Muscle of leg (tissue), 3 donors: ENCODE measurements at regions not wholly inside any gene's neighbourhood (a gene's known extent, or its start where the extent isn't known, plus 50 kb on each side); places are given as distances from the start of the nearest gene placed in this dataset.
"Not testable (repeated sequence)": the region's sequence is repeated elsewhere in the genome, so short reads cannot be mapped to it uniquely, and the experiment has no call there.

Source experiments
- DNase-seq: peaks from one replicate; pipeline ENCODE4 v3.0.0; 2013
- H3K27ac ChIP-seq: one replicate; pipeline ENCODE4 v1.5.1; 2013; ENCODE audit warnings: mild to moderate bottlenecking, low read length, control low read depth
- H3K27me3 ChIP-seq: one replicate; pipeline ENCODE4 v1.6.1; 2013; ENCODE audit warnings: low read length; ENCODE audit not compliant: control insufficient read depth, insufficient read depth
- H3K36me3 ChIP-seq: one replicate; pipeline ENCODE4 v1.6.1; 2013; ENCODE audit warnings: low read length; ENCODE audit not compliant: control insufficient read depth, insufficient read depth
- H3K4me1 ChIP-seq: one replicate; pipeline ENCODE4 v1.6.1; 2013; ENCODE audit warnings: low read length; ENCODE audit not compliant: control insufficient read depth, insufficient read depth
- H3K4me3 ChIP-seq: one replicate; pipeline ENCODE4 v1.5.1; 2013; ENCODE audit warnings: low read length, control low read depth
- H3K9me3 ChIP-seq: replicated peaks from 2 replicates; pipeline ENCODE4 v1.6.1; 2013; ENCODE audit warnings: low read depth, low read length; ENCODE audit not compliant: control insufficient read depth
- WGBS: methylation state at CpG from one replicate; pipeline ENCODE4 v1.1.5; 2013; ENCODE audit warnings: missing lambda C conversion rate; ENCODE audit not compliant: insufficient coverage; 5-methylcytosine and 5-hydroxymethylcytosine counted together

DNA sequence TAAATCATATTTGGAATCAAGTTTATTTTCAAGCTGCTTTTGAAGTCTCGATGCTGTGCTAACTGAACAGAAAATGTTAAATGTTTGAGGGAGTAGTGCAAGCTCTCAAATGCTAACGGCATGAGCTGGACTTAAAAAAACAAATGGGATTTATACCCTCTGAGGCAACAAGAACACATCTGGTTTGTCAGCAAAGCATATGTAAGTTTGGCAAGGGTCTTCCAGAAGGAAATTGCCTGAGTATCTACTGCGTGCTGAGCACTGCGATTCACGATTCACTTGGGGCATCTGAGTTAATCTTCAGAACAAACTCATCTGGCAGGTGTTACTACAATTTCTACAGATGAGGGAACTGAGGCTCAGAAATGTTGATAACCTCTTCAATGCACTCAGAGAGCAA, 98.4 kb upstream of the C9orf72 start:
- Histone ChIP-seq H3K27me3 (no peaks in the 10 kb centered on the region), H3K9me3 (no peaks in the 10 kb centered on the region), H3K4me3 (no peak overlapping the region), H3K27ac (no peak overlapping the region), H3K36me3 (no peaks in the 10 kb centered on the region), H3K4me1 (peaks cover 4% of the 10 kb centered on the region)
- DNase-seq, result peak; percentile 66
- 26% methylated on average over 5 of the region's 5 CpGs for WGBS

DNA sequence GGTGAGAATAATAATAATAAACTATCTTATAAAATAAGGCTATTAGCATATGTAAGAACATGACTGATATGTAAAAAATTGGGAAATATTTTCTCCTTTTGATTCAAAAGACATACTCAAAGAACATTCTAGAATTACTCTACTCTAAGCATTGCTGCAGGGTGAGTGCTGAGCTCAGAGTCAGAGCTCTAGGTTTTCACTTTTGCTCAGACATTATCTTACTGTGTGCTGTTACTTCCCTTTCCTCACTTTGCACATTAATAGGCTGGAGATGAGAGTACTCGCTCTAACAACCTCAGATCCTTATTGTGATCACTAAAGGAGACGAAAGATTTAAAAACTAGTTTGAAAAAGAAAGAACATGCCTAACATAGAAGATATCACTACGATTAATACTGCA, 99.4 kb upstream of the C9orf72 start:
- no peaks in the 10 kb centered on the region for H3K36me3 ChIP-seq
- peaks cover 4% of the 10 kb centered on the region for H3K4me1 ChIP-seq
- H3K27me3 ChIP-seq, result no peaks in the 10 kb centered on the region
- WGBS, result no CpG with 5 or more reads among the region's 3 CpGs
- H3K27ac ChIP-seq, result no peak overlapping the region
- DNase-seq, result peak; percentile 29
- no peaks in the 10 kb centered on the region for H3K9me3 ChIP-seq
- H3K4me3 ChIP-seq, result no peak overlapping the region

DNA sequence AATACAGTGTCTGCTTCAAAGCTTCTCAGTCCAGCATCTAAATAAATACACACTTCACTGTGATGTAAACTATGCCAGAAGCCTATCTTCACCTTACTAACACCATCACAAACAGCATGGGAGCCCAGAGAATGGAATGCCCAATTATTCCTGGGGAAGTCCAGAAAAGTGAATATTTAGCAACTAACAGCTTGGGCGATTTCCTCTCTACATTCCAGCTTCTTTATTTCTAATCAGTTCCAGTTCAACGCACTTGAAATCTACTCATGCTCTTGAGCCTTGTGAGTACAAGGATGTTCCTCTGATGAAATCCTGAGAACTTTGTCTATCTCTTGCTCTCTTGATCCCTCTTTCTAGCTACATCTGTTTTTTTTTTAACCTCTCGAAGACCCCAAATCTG, 100.4 kb upstream of the C9orf72 start:
- Histone ChIP-seq H3K27me3 (no peaks in the 10 kb centered on the region), H3K36me3 (no peaks in the 10 kb centered on the region), H3K9me3 (no peaks in the 10 kb centered on the region), H3K4me1 (peaks cover 4% of the 10 kb centered on the region), H3K27ac (no peak overlapping the region), H3K4me3 (no peak overlapping the region)
- WGBS, result 78% methylated on average over 3 of the region's 3 CpGs
- DNase-seq, result no peak

DNA sequence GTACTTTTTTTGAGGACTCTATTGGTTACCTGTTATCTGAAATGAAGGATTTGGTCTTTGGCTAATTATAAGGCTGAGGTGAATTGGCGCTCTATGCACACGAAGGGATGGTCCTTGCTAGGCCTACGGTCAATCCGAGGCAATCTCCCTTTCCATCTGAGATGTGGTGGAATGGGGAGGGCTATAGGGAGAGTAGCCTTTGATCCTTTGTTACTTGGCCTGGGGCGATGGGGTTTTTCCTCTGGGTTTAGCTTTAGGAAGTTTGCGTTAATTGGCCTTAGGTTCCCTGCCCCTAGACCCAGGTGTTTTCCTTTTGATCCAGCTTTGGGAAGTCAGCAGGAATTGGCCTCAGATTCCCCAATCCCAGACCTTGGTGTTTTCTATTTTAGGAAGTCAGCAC, 102.1 kb upstream of the C9orf72 start:
- Histone ChIP-seq H3K27ac (no peak overlapping the region), H3K4me1 (peaks cover 4% of the 10 kb centered on the region), H3K27me3 (no peaks in the 10 kb centered on the region), H3K36me3 (no peaks in the 10 kb centered on the region), H3K9me3 (no peaks in the 10 kb centered on the region), H3K4me3 (no peak overlapping the region)
- WGBS, result 75% methylated on average over 4 of the region's 6 CpGs
- no peak for DNase-seq

DNA sequence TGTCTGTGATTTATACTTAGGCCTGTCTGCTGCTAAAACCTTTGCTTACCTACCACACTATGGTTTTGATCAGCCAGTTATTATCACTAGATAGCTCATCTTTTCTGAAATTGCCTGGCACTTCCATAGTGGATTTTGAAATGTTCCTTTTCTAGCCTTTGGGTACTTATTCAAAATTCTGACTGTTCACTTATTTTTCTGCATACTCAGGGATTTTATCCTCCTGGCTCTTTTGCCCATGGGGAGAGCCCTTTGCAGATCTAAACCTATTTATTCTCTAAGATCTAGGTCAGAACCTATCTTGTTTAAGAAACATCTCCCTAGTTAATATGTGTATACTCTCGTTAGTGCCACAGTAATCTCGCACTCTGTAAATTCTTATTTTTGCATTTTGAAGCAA, 103.5 kb upstream of the C9orf72 start:
- no peak overlapping the region for H3K4me3 ChIP-seq
- no peak for DNase-seq
- H3K4me1 ChIP-seq, result peaks cover 2% of the 10 kb centered on the region
- H3K9me3 ChIP-seq, result no peaks in the 10 kb centered on the region
- WGBS, result no CpG with 5 or more reads among the region's 2 CpGs
- H3K27me3 ChIP-seq, result no peaks in the 10 kb centered on the region
- no peak overlapping the region for H3K27ac ChIP-seq
- no peaks in the 10 kb centered on the region for H3K36me3 ChIP-seq

DNA sequence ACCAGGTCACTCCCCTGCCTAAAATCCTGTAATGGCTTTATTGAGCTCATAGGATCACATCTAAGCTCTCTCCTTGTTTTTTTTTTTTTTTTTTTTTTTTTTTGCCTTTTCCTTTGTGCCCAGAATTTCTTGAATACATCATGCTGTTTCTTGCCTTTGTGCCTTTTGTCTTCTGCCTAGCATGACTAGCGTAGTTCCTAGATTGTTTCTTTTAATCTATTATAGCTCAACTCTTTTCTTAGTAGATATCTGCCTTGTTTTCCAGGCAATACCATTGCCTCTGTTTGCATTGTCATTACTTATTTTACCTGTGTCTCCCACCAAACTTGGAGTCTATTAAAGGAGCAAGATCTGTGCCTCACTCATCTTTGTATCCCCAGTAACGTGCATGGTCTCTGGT, 106.1 kb upstream of the C9orf72 start:
- no peaks in the 10 kb centered on the region for H3K9me3 ChIP-seq
- no peak overlapping the region for H3K27ac ChIP-seq
- no peak overlapping the region for H3K4me3 ChIP-seq
- no CpG with 5 or more reads among the region's 2 CpGs for WGBS
- no peaks in the 10 kb centered on the region for H3K27me3 ChIP-seq
- no peaks in the 10 kb centered on the region for H3K36me3 ChIP-seq
- no peak for DNase-seq
- H3K4me1 ChIP-seq, result peaks cover 2% of the 10 kb centered on the region

DNA sequence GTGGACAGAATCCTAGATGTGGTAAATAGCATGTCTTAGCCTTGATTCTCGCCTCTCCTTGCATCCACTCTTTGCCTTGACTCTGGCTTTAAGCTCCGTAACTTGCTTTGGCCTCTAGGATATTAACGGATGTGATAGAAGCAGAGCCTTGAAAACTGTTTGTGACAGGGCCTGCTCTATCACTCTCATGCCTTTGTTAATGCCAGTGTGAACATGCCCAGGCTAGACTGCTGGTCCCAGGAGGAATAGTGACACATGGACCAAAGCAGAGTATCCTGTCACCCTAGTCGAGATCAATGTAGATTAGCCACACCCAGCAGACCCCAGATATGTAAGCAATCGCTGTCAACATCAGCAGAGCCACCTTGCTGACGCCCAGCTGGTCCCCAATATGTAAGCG, 109.9 kb upstream of the C9orf72 start:
- Histone ChIP-seq H3K4me1 (no peaks in the 10 kb centered on the region), H3K27ac (no peak overlapping the region), H3K4me3 (no peak overlapping the region), H3K36me3 (no peaks in the 10 kb centered on the region), H3K27me3 (no peaks in the 10 kb centered on the region), H3K9me3 (no peaks in the 10 kb centered on the region)
- 90% methylated on average over 4 of the region's 7 CpGs for WGBS
- DNase-seq, result no peak

DNA sequence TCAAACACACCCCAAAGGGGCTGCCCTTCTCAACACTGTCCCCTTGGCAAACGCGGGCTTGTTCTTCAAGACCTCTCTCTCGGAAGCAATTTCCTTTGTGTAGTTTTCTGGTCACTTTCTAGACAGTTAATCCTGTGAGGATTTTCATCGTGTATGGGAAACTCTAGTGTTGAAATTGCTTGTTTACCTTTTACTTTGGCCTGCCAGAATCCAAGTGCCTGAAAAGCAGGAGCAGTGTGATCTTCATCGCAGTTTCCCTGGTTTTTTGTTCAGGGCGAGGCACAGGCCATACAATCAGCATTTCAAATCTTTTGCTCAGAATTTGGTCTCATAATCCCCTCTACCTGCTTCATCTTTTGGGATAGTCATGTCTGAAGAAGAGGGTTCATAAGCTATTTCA, 115.7 kb upstream of the C9orf72 start:
- Histone ChIP-seq H3K27ac (no peak overlapping the region), H3K9me3 (no peaks in the 10 kb centered on the region), H3K27me3 (no peaks in the 10 kb centered on the region), H3K4me1 (no peaks in the 10 kb centered on the region), H3K4me3 (no peak overlapping the region), H3K36me3 (no peaks in the 10 kb centered on the region)
- no peak for DNase-seq
- no CpG with 5 or more reads among the region's 6 CpGs for WGBS

DNA sequence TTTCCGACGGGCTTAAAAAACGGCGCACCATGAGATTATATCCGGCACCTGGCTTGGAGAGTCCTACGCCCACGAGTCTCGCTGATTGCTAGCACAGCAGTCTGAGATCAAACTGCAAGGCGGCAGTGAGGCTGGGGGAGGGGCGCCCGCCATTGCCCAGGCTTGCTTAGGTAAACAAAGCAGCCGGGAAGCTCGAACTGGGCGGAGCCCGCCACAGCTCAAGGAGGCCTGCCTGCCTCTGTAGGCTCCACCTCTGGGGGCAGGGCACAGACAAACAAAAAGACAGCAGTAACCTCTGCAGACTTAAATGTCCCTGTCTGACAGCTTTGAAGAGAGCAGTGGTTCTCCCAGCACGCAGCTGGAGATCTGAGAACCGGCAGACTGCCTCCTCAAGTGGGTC, 117.5 kb upstream of the C9orf72 start:
- not testable (repeated sequence) for H3K36me3 ChIP-seq, H3K27me3 ChIP-seq, DNase-seq, H3K4me3 ChIP-seq, H3K4me1 ChIP-seq, H3K9me3 ChIP-seq, H3K27ac ChIP-seq
- no CpG with 5 or more reads among the region's 17 CpGs for WGBS

DNA sequence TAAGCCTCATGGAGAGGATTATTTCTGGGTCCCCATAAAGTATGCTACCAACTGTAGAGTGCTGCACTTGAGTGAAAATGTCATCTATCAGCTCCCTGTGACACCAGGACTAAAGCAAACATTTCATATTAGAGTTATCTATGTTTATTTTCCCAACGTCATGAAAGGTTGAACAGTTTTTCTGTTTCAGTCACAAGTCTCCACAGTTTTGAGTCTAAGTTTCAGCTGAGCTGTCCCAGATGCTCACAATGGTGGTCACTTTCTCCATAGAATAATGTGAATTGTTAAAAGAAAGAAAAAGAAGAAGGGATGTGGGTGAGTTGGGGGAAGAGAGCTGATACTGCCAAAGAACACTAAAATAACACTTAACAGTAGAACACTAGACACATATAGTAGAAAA, 126.3 kb upstream of the C9orf72 start:
- Histone ChIP-seq H3K27ac (no peak overlapping the region), H3K4me3 (no peak overlapping the region), H3K9me3 (no peaks in the 10 kb centered on the region), H3K4me1 (peaks cover 11% of the 10 kb centered on the region), H3K36me3 (no peaks in the 10 kb centered on the region), H3K27me3 (no peaks in the 10 kb centered on the region)
- no peak for DNase-seq
- no CpG with 5 or more reads among the region's 1 CpG for WGBS

DNA sequence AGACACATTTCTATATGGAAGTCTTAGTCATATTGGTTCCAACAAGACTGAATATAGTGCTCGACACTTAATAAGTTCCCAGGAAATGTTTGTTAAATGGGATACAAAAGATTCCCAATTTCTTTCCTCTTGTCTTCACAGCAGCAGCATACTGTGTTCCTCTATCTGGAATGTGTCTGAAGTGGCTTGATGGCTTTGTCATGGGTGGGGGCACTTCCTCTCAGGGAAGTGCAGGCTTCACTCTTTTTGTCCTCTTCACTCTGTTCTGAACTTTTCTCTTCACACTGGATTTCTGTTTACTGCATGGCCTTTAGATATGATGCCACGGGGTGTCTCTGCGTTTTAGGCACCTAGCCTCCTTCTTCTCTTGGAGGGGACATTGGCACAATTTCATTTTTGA, 127.7 kb upstream of the C9orf72 start:
- H3K4me3 ChIP-seq, result no peak overlapping the region
- H3K4me1 ChIP-seq, result peaks cover 11% of the 10 kb centered on the region
- 71% methylated on average over 2 of the region's 3 CpGs for WGBS
- no peaks in the 10 kb centered on the region for H3K36me3 ChIP-seq
- peak overlapping the region; percentile 74 for H3K27ac ChIP-seq
- peak; percentile 48 for DNase-seq
- H3K27me3 ChIP-seq, result no peaks in the 10 kb centered on the region
- no peaks in the 10 kb centered on the region for H3K9me3 ChIP-seq
